Ramos (cell line): ENCODE measurements at regions not wholly inside any gene's neighbourhood (a gene's known extent, or its start where the extent isn't known, plus 50 kb on each side); places are given as distances from the start of the nearest gene placed in this dataset.
"Not testable (repeated sequence)": the region's sequence is repeated elsewhere in the genome, so short reads cannot be mapped to it uniquely, and the experiment has no call there.

ENCODE experiments used
- in situ Hi-C: fragments of 300-500 bp; cut with MboI; formaldehyde crosslinking; loops from one replicate; pipeline ENCODE4 v1.14.3; 2022; ENCODE audit warnings: low sequenced_read_pairs; ENCODE audit not compliant: unreplicated experiment

- in situ Hi-C loops = no loop called here
Observed at GRCh38 chr5:60519372-60519771, 180.6 kb downstream of the DEPDC1B start.

GRCh38 chr5:60517850-60518249 lies 182.1 kb downstream of the DEPDC1B start:
- in situ Hi-C loops = no loop called here

- in situ Hi-C loops = no loop called here
Observed at GRCh38 chr5:60517094-60517694, 182.8 kb downstream of the DEPDC1B start.

GRCh38 chr5:60516688-60517087 lies 183.3 kb downstream of the DEPDC1B start:
- in situ Hi-C loops = no loop called here

- in situ Hi-C loops = no loop called here
Observed at GRCh38 chr5:60514152-60514551, 185.8 kb downstream of the DEPDC1B start.

GRCh38 chr5:60512117-60512516 lies 187.8 kb downstream of the DEPDC1B start:
- in situ Hi-C loops = no loop called here

- in situ Hi-C loops = no loop called here
Observed at GRCh38 chr5:60510663-60511062, 189.3 kb downstream of the DEPDC1B start.

- in situ Hi-C loops = no loop called here
Observed at GRCh38 chr5:60510049-60510448, 189.9 kb downstream of the DEPDC1B start.

- in situ Hi-C loops = no loop called here
Observed at GRCh38 chr5:60509519-60509918, 190.4 kb downstream of the DEPDC1B start.

- in situ Hi-C loops = no loop called here
Observed at GRCh38 chr5:60507687-60508086, 192.3 kb downstream of the DEPDC1B start.

- in situ Hi-C loops = no loop called here
Observed at GRCh38 chr5:60505373-60506171, 194.4 kb downstream of the DEPDC1B start.

- in situ Hi-C loops = no loop called here
Observed at GRCh38 chr5:60504342-60504741, 195.6 kb downstream of the DEPDC1B start.

- in situ Hi-C loops = no loop called here
Observed at GRCh38 chr5:60503771-60504170, 196.2 kb downstream of the DEPDC1B start.

GRCh38 chr5:60497706-60498500 lies 202.1 kb downstream of the DEPDC1B start:
- in situ Hi-C loops = no loop called here

GRCh38 chr5:60495644-60496520 lies 204.1 kb downstream of the DEPDC1B start:
- in situ Hi-C loops = no loop called here

- in situ Hi-C loops = no loop called here
Observed at GRCh38 chr5:60494635-60495034, 205.3 kb downstream of the DEPDC1B start.

GRCh38 chr5:60494144-60494543 lies 205.8 kb downstream of the DEPDC1B start:
- in situ Hi-C loops = no loop called here

- in situ Hi-C loops = no loop called here
Observed at GRCh38 chr5:60493372-60493771, 206.6 kb downstream of the DEPDC1B start.

- in situ Hi-C loops = no loop called here
Observed at GRCh38 chr5:60492958-60493357, 207.0 kb downstream of the DEPDC1B start.

GRCh38 chr5:60492358-60492757 lies 207.6 kb downstream of the DEPDC1B start:
- in situ Hi-C loops = not testable (repeated sequence)
